ENCODE measurements at regions not wholly inside any gene's neighbourhood (a gene's known extent, or its start where the extent isn't known, plus 50 kb on each side); places are given as distances from the start of the nearest gene placed in this dataset.
"Not testable (repeated sequence)": the region's sequence is repeated elsewhere in the genome, so short reads cannot be mapped to it uniquely, and the experiment has no call there.

DNA sequence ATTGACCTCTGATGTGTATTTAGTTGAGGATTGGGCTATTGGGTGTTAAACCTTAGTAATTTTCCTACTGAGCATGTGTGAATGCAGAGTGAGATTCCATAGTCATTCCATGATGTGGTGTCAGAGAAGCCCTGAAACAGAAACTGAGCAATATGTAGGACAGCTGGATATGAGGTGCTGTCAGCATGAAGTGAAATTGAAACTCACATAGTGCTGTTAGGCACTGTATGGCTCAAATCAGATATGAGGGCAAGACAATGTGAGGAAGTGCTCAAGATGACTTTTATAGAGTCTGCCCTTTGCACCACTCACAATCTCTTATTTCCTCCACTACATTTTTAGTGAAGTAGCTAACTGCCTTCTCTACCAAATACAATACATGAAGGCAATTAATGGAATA, 188.3 kb downstream of the SH3BGRL start:
- TF ChIP-seq MAX (IDR thresholded peaks at IDR 0.05; ENCODE audit: low read depth, low read length) (no peak), POLR2A (IDR thresholded peaks at IDR 0.05; ENCODE audit: extremely low read depth, insufficient read length) (no peak), MYC (IDR thresholded peaks at IDR 0.05; ENCODE audit: low read depth, low read length) (no peak)
- TF ChIP-seq, protein P1, sequence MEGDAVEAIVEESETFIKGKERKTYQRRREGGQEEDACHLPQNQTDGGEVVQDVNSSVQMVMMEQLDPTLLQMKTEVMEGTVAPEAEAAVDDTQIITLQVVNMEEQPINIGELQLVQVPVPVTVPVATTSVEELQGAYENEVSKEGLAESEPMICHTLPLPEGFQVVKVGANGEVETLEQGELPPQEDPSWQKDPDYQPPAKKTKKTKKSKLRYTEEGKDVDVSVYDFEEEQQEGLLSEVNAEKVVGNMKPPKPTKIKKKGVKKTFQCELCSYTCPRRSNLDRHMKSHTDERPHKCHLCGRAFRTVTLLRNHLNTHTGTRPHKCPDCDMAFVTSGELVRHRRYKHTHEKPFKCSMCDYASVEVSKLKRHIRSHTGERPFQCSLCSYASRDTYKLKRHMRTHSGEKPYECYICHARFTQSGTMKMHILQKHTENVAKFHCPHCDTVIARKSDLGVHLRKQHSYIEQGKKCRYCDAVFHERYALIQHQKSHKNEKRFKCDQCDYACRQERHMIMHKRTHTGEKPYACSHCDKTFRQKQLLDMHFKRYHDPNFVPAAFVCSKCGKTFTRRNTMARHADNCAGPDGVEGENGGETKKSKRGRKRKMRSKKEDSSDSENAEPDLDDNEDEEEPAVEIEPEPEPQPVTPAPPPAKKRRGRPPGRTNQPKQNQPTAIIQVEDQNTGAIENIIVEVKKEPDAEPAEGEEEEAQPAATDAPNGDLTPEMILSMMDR (IDR thresholded peaks at IDR 0.05; ENCODE audit: low read depth, low read length): no peak
- H3K4me3 ChIP-seq (ENCODE audit: low read depth, low read length): no peak overlapping the region
- DNase-seq (ENCODE audit: low read depth): no peak

GRCh38 chrX:81392396-81392795, 190.5 kb downstream of the SH3BGRL start:
- TF ChIP-seq, protein P1 (IDR thresholded peaks at IDR 0.05; ENCODE audit: low read depth, low read length): no peak
- TF ChIP-seq POLR2A (IDR thresholded peaks at IDR 0.05; ENCODE audit: extremely low read depth, insufficient read length) (no peak), MYC (IDR thresholded peaks at IDR 0.05; ENCODE audit: low read depth, low read length) (no peak), MAX (IDR thresholded peaks at IDR 0.05; ENCODE audit: low read depth, low read length) (no peak)
- DNase-seq (ENCODE audit: low read depth): peak; percentile 0
- H3K4me3 ChIP-seq (ENCODE audit: low read depth, low read length): no peak overlapping the region

DNA sequence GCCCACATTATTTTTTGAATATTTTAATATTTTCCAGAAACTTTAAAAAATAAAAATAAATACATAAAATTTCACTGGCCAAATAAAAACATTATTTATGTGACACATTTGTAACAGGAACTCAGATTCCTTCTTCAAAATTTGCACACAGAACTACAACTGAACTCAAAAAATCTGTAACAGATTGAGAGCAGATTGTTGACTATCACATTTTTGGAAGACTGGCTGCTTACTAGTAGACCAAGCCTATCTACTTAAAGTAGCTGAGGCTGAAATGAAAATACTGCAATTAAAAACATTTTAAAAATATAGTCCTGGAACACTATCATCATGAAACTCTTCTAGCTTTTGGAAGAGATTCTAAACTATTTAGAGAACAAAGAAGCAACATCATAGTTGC, 203.9 kb downstream of the SH3BGRL start:
- DNase-seq (ENCODE audit: low read depth): no peak
- TF ChIP-seq, protein P1 (IDR thresholded peaks at IDR 0.05; ENCODE audit: low read depth, low read length): no peak
- TF ChIP-seq MYC (IDR thresholded peaks at IDR 0.05; ENCODE audit: low read depth, low read length) (no peak), POLR2A (IDR thresholded peaks at IDR 0.05; ENCODE audit: extremely low read depth, insufficient read length) (no peak), MAX (IDR thresholded peaks at IDR 0.05; ENCODE audit: low read depth, low read length) (no peak)

DNA sequence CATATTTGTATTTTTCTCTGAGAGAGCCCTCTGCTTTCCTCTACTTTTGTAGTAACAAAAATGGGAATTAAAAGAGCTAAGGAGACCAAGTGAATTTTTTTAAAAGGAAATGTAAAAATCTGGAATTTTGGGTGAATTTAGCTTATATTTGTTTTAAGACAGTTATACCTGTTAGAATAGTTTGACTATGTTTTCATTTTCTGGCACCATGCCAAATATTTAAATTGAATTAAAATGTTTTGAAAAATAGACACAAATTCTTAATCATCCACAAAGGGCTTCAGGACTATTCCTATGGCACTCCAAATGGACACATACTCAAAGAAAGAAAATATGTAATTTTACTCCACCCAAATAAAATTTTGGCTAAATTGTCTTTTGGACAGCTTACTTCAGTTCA, 209.6 kb downstream of the SH3BGRL start:
- no peak for TF ChIP-seq MAX (IDR thresholded peaks at IDR 0.05; ENCODE audit: low read depth, low read length)
- TF ChIP-seq, protein P1 (IDR thresholded peaks at IDR 0.05; ENCODE audit: low read depth, low read length): no peak
- TF ChIP-seq POLR2A (IDR thresholded peaks at IDR 0.05; ENCODE audit: extremely low read depth, insufficient read length): no peak
- no peak for TF ChIP-seq MYC (IDR thresholded peaks at IDR 0.05; ENCODE audit: low read depth, low read length)
- no peak for DNase-seq (ENCODE audit: low read depth)
- H3K4me3 ChIP-seq (ENCODE audit: low read depth, low read length): no peak overlapping the region

More for the DNA sequence above, 203.9 kb downstream of the SH3BGRL start:
- no peak overlapping the region for H3K4me3 ChIP-seq (ENCODE audit: low read depth, low read length)

GRCh38 chrX:81412428-81412827, 210.5 kb downstream of the SH3BGRL start:
- no peak overlapping the region for H3K4me3 ChIP-seq (ENCODE audit: low read depth, low read length)
- TF ChIP-seq MYC (IDR thresholded peaks at IDR 0.05; ENCODE audit: low read depth, low read length) (no peak), POLR2A (IDR thresholded peaks at IDR 0.05; ENCODE audit: extremely low read depth, insufficient read length) (no peak), MAX (IDR thresholded peaks at IDR 0.05; ENCODE audit: low read depth, low read length) (no peak)
- TF ChIP-seq, protein P1 (IDR thresholded peaks at IDR 0.05; ENCODE audit: low read depth, low read length): no peak
- DNase-seq (ENCODE audit: low read depth): no peak

- H3K4me3 ChIP-seq (ENCODE audit: low read depth, low read length); DNase-seq (ENCODE audit: low read depth): not testable (repeated sequence)
These were observed 211.0 kb downstream of the SH3BGRL start for GRCh38 chrX:81412857-81413256.
